GM10266 (cell line): ENCODE measurements at regions not wholly inside any gene's neighbourhood (a gene's known extent, or its start where the extent isn't known, plus 50 kb on each side); places are given as distances from the start of the nearest gene placed in this dataset.
"Not testable (repeated sequence)": the region's sequence is repeated elsewhere in the genome, so short reads cannot be mapped to it uniquely, and the experiment has no call there.

Source experiments
- DNase-seq: peaks from one replicate; pipeline ENCODE4 v3.0.0; 2012; ENCODE audit errors: extremely low spot score
- TF ChIP-seq, protein P1 (sequence below): IDR thresholded peaks from 2 replicates; pipeline ENCODE4 v1.5.1; 2012; ENCODE audit warnings: mild to moderate bottlenecking, low read depth; ENCODE audit not compliant: control insufficient read depth, insufficient read depth; ENCODE audit errors: missing control alignments

DNA sequence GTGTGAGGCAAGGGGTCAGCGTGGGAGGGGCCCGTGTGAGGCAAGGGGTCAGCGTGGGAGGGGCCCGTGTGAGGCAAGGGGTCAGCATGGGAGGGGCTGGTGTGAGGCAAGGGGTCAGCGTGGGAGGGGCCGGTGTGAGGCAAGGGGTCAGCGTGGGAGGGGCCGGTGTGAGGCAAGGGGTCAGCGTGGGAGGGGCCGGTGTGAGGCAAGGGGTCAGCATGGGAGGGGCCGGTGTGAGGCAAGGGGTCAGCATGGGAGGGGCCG lies 119.2 kb downstream of the SEPTIN14 start:
- not testable (repeated sequence) for DNase-seq

DNA sequence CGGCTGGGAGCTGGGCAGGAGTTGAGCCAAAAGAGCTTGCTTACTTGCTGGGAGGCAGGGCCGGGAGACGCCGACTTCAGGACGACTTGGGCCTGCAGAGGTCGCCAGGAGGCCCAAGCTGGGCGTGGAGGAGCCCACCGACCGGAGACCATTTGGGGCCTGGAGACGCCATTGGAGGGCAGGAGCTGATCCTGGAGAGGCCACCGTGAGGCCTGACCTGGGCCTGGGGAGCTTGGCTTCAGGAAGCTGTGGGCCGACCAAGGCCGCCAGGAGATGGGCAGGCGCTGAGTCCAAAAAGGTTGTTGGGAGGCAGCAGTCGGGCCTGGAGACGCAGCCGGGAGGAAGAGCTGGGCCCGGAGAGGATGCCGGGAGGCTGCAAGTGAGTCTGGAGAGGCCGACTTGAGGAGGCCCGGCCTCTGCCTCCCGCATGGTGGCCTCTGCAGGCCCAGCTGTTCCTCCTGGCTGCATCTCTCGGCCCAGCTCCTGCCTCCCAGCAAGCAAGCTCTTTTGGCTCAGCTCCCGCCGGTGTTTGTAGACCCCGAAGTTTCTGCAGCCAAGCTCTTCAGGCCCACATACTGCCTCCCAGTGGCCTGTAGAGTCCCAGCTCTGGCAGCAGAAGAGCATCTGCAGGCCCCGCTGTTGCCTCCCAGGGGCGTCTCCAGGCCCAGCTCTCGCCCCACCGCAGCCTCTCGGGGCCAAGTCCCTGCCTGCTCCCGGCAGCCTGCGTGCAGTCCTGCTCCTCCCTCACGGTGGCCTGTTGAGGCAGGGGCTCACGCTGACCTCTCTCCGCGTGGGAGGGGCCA lies 119.7 kb downstream of the SEPTIN14 start:
- not testable (repeated sequence) for DNase-seq

DNA sequence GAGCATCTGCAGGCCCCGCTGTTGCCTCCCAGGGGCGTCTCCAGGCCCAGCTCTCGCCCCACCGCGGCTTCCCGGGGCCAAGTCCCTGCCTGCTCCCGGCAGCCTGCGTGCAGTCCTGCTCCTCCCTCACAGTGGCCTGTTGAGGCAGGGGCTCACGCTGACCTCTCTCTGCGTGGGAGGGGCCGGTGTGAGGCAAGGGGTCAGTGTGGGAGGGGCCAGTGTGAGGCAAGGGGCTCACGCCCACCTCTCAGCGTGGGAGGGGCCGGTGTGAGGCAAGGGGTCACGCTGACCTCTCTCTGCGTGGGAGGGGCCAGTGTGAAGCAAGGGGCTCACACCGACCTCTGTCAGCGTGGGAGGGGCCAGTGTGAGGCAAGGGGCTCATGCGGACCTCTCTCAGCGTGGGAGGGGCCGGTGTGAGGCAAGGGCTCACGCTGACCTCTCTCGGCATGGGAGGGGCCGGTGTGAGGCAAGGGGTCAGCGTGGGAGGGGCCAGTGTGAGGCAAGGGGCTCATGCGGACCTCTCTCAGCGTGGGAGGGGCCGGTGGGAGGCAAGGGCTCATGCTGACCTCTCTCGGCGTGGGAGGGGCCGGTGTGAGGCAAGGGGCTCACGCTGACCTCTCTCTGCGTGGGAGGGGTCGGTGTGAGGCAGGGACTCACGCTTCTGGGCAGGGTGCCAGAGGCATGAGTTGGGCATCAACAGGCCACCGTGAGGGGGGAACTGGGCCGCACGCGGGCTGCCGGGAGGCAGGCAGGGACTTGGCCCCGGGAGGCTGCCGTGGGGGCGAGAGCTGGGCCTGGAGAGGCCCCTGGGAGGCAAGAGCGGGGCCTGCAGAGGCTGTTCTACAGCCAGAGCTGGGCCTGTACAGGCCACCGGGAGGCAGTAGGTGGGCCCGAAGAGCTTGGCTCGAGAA lies 120.6 kb downstream of the SEPTIN14 start:
- DNase-seq, result not testable (repeated sequence)

DNA sequence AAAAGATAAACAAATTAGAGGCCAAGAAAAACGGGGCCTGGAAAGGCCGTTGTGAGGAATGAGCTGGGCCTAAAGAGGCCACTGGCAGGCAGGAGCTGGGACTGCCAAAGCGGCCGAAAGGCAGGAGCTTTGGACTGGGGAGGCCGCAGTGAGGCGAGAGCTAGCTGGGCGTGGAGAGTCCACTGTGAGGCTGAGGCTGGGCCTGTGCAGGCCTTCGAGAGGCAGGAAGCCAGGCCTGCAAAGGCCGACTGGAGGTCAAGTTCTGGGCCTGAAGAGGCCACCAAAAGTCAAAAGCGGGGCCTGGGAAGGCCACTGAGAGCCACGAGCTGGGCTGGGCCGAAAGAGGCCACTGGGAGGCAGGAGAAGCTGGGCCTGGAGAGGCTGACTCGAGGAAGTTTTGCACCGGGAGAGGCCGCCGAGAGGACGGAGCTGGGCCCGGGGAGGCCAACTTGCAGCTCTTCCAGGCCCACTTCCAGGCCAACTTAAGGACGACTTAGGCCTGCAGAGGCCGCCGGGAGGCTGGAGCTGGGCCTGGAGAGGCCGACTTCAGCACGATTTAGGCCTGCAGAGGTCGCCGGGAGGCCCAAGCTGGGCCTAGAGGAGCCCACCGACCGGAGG lies 121.8 kb downstream of the SEPTIN14 start:
- DNase-seq, result not testable (repeated sequence)

DNA sequence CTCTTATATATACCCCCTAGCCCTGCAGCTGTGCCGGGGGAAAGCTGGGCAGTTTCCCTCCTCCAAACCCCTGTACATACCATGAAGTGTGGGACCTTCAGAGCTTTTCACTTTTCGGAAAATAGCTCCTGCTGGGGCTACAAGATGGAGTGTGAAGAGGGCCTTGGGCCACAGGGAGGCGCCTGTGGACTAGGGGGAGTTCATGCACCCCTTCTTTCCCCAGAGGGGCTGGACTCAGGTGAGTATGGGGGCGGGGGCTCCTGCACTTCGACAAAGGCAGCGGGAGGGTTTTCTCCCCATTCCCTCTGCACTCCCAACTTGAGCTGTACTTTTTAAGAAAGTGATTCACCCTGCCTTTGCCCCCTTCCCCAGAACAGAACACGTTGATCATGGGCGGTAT lies 122.5 kb downstream of the SEPTIN14 start:
- not testable (repeated sequence) for DNase-seq

DNA sequence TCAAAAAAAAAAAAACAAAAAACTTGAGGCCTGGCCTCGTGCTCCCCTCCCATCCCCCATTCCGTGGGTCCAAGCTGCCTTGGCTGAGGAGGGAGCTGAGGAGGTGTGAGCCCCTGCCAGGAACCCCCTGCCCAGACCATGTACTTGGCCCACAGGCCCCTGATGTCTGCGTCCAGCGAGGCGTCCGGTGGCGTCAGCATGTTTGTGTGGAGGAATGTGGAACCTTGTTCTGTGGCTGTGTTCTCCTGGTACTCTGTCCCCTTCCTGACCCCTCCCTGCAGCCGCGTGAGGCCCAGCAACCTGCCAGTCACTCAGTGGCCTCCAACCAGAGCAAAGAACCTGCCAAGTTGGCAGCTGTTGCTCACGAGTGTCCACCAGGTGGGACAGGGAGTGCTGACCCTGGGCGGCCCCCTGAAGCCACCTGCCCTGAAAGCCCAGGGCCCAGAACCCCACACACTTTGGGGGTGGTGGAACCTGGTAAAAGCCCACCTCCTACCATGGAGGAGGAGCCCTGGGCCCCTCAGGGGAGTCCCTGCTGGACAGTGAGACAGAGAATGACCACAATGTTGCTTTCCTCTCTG lies 125.8 kb downstream of the SEPTIN14 start:
- DNase-seq, result not testable (repeated sequence)

DNA sequence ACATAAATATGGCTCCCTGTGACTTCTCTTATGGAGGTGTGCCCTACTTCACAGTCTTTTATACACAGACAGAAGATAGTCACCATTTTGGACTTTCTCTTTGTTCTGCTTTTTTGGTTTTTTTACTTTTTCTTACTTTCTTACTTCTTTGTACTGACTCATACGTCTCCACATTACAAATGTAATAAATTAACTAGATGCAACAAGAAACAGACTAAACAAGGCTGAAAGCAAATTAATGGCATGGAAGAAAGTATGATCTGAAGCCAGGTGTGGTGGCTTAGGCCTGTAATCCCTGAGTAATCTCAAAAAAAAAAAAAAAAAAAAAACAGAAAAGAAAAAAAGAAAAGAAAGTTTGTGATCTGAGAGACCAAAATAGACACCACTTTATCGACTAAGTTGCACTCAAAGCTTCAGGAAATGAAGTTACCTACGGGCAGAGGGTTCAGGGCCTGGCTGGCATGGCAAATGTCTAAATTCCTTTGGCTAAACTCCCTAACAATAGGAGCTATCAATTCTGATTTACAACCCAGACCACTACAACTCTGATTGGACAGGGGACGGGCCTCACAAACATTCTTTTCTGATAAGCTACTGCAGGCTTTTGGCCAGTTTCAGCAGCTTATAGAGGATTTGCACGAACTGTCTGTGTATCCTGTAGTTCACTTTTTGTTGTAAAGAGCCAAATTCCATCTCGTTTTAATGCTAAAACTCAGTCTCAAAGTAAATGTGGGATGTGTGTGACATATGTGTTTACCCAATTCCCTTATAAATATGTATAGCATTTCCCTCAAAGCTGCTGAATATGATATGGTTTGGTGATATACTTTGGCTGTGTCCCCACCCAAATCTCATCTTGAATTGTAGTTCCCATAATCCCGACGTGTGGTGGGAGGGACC lies 129.1 kb downstream of the SEPTIN14 start:
- no peak for DNase-seq

DNA sequence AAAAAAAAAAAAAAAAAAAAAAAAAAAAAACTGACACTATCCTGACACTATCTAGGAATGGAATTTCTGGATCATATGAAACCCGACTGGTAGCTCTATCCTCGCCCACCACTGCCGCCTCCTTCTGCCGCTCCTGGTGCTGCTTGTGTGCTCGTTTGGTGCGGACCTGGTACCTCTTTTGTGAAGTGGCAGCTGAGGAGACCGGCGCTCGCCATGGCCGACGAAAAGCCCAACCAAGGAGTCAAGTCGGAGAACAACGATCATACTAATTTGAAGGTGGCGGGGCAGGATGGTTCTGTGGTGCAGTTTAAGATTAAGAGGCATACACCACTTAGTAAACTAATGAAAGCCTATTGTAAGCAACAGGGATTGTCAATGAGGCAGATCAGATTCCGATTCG lies 130.6 kb downstream of the SEPTIN14 start:
- no peak for DNase-seq
- TF ChIP-seq, protein P1, sequence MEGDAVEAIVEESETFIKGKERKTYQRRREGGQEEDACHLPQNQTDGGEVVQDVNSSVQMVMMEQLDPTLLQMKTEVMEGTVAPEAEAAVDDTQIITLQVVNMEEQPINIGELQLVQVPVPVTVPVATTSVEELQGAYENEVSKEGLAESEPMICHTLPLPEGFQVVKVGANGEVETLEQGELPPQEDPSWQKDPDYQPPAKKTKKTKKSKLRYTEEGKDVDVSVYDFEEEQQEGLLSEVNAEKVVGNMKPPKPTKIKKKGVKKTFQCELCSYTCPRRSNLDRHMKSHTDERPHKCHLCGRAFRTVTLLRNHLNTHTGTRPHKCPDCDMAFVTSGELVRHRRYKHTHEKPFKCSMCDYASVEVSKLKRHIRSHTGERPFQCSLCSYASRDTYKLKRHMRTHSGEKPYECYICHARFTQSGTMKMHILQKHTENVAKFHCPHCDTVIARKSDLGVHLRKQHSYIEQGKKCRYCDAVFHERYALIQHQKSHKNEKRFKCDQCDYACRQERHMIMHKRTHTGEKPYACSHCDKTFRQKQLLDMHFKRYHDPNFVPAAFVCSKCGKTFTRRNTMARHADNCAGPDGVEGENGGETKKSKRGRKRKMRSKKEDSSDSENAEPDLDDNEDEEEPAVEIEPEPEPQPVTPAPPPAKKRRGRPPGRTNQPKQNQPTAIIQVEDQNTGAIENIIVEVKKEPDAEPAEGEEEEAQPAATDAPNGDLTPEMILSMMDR, result no peak

More for the DNA sequence above, 129.1 kb downstream of the SEPTIN14 start:
- TF ChIP-seq, protein P1, result no peak

DNA sequence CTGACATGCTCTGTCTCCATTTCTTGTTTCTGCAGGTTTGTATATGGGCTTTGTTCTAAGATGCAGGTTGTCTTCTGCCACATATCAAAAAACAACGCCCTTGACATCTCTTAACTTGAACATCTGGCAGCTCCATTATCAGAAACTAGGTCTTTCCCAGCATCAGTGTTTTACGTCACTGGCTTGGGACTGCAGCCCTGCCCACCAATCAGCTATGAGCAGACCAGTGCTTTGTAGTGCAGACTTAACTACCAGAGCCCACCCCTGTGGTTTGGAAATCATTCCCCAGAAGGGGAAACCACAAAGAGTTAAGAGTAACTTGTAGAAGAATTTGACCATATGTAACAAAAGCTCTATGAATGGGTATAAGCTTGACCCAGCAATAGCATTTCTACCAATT lies 132.4 kb downstream of the SEPTIN14 start:
- TF ChIP-seq, protein P1, result no peak

DNA sequence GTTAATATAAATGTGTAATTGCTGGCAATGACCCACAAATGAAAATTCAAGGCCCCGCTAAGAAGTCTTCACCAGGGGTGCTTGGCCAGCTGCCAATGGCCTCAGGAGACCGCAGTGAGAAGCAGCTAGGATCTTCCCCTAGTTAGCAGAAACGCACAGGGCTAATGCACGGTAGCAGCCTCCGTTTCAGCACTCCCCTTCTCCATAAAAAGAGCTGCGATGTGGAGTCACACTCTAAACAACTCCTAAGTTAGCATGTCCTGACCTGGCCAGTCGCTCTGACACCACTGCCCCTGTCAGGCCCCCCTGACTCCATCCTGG lies 139.0 kb downstream of the SEPTIN14 start:
- TF ChIP-seq, protein P1, result no peak
- DNase-seq, result no peak

More for the DNA sequence above, 132.4 kb downstream of the SEPTIN14 start:
- no peak for DNase-seq

DNA sequence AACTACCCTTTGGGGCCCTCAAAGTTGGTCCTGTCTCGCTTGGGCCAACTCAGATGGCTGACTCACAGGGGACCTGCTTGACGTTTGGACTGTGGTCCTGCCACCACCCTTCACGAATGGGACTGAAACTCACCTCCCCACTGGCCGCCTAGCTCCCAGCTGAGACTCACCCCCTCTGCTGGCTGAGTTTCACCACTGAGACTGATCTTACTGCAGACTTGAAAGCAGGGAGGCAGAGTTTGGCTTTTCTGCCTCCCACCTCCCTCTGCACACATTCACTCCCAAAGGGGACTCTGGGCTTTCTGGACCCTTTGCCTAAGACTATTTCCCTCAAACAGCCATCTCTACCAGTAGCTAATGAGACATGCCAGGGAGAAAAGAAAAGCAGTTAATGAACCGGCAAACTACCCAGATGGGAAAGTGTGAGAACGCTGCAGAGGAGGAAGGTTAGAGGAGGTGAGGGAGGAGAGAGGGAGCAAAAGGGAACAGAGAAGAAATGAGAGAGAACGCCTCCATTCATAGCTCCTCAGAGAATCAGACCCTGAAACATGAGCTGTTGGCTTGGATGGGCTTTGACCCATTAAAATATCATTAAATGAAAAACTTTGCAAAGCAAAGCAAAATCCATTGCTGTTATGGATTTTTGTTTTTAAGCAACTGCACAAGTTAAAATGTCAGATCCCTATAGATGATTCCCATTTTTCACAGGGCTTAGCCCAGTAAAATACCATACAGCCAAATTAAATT lies 139.5 kb downstream of the SEPTIN14 start:
- not testable (repeated sequence) for DNase-seq

DNA sequence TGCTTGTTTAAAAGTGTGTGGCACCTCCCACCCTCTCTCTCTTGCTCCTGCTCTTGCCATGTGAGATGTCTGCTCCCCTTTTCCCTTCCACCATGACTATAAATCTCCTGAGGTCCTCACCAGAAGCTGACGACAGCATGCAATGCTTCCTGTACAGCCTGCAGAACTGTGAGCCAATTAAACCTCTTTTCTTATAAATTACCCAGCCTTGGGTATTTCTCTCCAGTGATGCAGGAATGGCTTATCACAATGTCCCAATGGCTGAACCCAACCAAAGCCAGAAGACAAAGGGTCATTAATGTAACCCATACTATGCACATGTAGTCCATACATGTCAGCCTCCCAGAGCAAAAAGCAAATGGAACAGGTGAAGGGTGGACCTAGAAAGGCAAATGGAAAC lies 141.5 kb downstream of the SEPTIN14 start:
- not testable (repeated sequence) for DNase-seq

DNA sequence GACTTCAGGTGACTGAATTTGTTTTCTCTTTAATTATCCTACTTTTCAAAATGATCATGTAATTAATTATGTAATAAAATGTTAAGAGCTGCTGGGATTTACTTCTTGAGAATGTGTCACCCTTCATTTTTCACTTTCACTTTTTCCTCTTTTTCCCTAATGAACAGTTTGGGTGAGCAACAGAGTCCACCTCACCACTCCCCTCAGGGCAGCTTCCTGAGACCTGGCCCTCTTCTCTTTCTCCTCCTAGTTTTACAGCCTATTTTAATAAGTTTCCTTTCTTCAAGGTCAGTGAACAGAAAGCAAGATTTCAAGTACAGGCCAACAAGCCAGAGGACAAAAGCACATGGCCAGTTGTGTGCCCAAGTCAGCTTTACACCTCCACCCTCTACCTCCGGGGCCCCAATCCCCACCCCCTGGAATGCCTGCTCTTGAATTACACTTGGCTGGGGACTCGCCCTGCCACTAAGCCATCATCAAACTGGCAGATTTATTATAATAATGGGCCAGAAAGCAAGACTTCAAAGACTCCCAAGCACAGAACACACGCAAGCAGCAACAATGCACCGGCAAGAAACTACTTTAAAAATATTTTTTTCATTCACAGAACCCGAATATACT lies 143.1 kb upstream of the VOPP1 start:
- not testable (repeated sequence) for DNase-seq
